Activated CD4-positive, alpha-beta T cell treated with anti-CD3 and anti-CD28 coated beads, Interleukin-2, amount 50 U/mL, for 48 hours (primary cell): ENCODE measurements at regions not wholly inside any gene's neighbourhood (a gene's known extent, or its start where the extent isn't known, plus 50 kb on each side); places are given as distances from the start of the nearest gene placed in this dataset.
"Not testable (repeated sequence)": the region's sequence is repeated elsewhere in the genome, so short reads cannot be mapped to it uniquely, and the experiment has no call there.

Source experiments
- DNase-seq, 2 experiments: peaks; one replicate each; pipeline ENCODE4 v3.0.0-alpha.2; 2020

GRCh38 chrX:42432552-42432951, 345.4 kb downstream of the PPP1R2C start:
- no peak for DNase-seq

DNA sequence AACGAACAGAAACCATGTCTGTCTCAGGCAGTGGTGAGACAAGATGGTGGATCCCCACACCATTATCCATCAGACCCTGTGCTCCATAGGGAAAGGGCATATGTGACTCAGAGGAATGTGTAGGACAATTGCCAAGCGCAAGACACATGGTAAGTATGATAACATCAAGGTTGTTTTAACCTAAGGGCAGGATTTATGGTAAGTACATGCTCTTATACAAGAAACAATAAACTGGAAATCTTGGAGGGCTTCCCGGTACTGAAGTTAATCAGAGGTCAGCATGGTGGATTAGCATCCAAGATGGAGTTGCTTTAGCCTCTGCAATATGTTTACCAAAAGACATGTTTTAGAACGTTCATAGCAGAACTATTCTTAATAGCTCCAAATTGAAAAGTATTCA, 355.0 kb downstream of the PPP1R2C start:
- DNase-seq, result no peak

DNA sequence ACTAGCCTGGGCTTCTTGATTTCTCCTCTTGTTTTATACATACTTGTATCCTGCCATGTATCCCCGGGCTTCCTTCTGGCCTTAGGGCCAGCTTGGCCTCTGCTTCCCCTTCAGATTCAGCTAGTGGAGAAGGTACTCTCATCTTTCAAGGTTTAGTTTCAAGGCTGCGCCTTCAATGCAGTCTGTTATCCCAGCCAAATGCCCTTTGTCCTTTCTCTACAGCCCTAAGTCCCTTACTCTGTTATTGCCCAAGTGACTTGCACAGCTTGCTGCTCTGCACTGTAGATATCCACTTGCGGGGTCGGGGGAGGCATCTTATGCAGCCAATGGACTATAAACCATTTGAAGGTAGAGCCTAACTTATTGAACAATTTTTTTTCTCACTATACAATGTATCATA, 357.5 kb downstream of the PPP1R2C start:
- no peak for DNase-seq

DNA sequence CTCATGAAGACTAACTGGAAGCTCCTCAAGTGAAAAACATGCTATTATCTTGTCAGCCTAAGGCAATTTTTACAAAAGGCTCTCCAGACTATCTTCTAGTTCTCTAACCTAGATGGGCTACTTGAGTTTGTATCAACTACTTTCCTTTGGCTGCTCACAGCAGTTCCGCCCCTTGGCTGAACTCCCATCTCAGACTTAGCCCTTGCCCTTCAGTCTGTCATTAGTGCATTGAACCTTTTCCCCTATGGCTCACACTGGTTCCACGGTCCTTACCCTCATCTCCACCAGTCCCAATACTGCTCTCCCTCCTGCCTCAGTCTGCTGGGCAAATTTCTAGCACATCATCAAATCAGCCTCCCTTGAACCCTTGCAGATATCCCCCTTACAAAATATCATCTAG, 362.3 kb downstream of the PPP1R2C start:
- no peak for DNase-seq

GRCh38 chrX:42414057-42414456, 363.9 kb downstream of the PPP1R2C start:
- DNase-seq, result no peak

GRCh38 chrX:42399632-42400024, 378.3 kb downstream of the PPP1R2C start:
- no peak for DNase-seq

GRCh38 chrX:42398967-42399631, 378.9 kb downstream of the PPP1R2C start:
- DNase-seq, result no peak

DNA sequence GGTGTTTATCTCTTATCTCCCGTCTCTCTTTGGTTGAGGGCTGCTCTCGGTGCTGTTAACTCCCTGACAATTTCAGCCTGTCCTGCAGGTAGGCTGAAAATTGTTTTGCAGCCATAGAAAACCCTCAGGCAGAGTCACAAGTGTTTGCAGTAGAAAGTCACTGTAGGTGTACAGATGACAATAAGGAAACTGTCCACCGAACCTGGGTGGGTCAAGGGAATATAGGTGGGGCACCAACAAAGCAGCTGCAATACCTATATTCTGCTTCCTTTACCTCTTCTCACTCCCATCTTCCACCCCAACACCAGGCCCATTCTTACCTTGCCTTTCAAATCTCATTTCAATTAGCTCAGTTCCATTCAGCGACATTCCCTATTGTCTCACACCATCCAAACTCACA, 381.8 kb downstream of the PPP1R2C start:
- DNase-seq, result no peak

DNA sequence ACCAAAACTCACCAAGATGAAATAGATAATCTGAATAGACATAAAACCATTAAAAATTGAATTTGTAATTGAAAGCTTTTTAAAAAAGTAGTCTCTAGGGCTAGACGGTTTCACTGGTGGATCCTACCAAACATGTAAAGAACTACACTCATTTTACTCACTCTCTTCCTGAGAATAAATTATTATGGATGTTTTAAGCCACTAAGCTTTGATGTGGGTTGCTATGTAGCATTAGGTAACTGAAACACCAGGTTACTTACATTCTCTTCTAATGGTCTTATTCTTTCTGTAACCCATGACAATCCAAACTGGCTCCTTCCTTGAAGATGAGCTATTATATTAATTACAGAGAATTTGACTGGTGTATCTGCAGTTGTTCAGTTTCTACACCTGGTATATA, 385.1 kb downstream of the PPP1R2C start:
- no peak for DNase-seq

DNA sequence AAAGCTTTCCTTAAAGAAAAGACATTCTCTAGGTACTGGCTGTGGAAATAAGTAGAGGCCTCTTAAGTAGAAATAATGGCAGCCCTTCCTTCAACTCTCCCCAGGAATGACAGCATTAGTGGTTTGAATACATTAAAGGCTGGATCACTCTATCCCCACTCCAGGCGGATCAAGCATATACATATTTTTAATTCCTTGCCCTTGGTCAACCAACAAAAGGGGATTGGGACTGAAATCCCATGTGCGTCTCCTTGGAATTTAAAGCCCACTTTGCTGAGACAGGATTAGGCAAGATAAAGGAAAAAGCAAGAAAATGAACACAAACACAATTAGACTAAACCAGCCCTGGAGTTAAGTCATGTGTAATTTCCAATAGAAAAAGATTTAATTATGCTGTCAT, 391.3 kb downstream of the PPP1R2C start:
- no peak for DNase-seq

GRCh38 chrX:42385730-42386129, 392.2 kb downstream of the PPP1R2C start:
- DNase-seq, result no peak

- DNase-seq, result no peak
Observed at GRCh38 chrX:42384956-42385355, 393.0 kb downstream of the PPP1R2C start.

DNA sequence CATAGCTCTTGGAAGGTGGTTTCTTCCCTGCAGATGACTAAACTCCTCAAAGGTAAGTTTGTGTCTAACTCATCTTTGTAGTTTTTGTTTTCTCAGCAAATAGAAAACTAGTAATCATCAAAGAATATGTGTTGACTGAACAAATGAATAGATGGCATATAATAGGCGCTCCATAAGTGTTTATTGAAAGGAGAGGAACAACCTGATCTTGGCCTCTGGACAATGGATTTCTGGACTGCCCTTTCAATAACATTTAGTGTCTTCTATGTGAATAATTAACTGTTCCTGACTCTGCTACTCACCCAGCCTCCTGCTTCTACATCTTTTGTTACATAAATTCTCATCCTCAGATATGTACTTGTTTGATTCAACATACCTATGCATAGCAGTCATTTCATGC, 399.1 kb downstream of the PPP1R2C start:
- DNase-seq, result no peak

DNA sequence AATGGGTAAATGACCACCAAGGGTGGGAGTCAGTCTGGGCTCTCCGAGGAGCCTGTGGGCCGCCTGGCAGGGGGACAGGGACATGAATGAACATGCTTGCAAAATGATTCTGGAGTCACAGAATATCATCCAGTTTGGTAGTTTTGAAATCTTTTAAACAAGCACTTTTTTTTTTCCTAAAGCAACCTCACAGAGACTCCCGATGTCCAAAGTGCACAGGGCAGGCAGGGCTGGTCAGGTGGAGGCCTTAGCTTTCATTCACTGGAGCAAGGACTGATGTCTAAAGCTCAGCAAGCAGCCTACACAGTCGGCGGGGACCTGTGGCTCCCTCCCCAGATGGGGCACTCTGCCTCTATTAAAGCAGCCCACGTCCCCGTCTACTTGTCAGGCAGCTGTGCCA, 402.9 kb downstream of the PPP1R2C start:
- no peak for DNase-seq

DNA sequence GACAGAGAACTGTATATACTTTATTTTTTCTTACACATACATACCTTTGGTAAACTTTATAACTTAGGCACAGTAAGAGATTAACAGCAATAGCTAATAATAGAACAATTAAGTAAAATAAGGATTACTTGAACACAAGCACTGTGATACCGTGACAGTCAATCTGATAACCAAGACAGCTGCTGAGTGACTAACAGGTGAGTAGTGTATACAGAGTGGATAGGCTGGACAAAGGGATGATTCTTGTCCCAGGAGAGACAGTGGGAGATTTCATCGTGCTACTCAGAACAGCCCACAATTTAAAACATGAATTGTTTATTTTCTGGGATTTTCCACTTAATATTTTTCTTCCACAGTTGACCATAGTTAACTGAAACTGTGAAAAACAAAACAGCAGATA, 411.8 kb downstream of the PPP1R2C start:
- no peak for DNase-seq

- no peak for DNase-seq
Observed at GRCh38 chrX:42362219-42362618, 415.7 kb downstream of the PPP1R2C start.

DNA sequence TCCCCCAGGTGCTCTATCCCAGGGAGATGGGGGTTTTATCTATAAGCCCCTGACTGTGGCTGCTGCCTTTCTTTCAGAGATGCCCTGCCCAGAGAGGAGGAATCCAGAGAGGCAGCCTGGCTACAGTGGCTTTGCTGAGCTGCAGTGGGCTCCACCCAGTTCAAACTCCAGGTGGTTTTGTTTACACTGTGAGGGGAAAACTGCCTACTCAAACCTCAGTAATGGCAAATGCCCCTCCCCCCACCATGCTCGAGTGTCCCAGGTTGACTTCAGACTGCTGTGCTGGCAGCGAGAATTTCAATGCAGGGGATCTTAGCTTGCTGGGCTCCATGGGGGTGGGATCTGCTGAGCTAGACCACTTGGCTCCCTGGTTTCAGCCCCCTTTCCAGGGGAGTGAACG, 419.6 kb upstream of the CASK start:
- not testable (repeated sequence) for DNase-seq
